ENCODE measurements at regions not wholly inside any gene's neighbourhood (a gene's known extent, or its start where the extent isn't known, plus 50 kb on each side); places are given as distances from the start of the nearest gene placed in this dataset.

- no peak overlapping the region for H3K4ac ChIP-seq (ENCODE audit: low read depth, low read length)
- H2BK5ac ChIP-seq (ENCODE audit: insufficient read length, low read length), result no peak overlapping the region
- H3K4me2 ChIP-seq (ENCODE audit: insufficient read depth, insufficient read length, low read length), result no peak overlapping the region
- no peaks in the 10 kb centered on the region for H3K27me3 ChIP-seq (ENCODE audit: insufficient read depth, low read length)
- no peak overlapping the region for H2BK20ac ChIP-seq (ENCODE audit: low read depth, low read length, poor library complexity, severe bottlenecking)
- H3K36me3 Mint-ChIP-seq (ENCODE audit: insufficient read depth in 1 of 3, low read depth in 3 of 3), result no peaks in the 10 kb centered on the region
- no peak overlapping the region for H2BK12ac ChIP-seq (ENCODE audit: insufficient read length, low read depth, low read length)
- no peak overlapping the region for H3K23ac ChIP-seq (ENCODE audit: insufficient read length, low read depth, low read length)
- no peaks in the 10 kb centered on the region for H3K79me1 ChIP-seq (ENCODE audit: insufficient read depth, low read depth, low read length, poor library complexity, severe bottlenecking)
- DNase-seq, result no peak
- H3K27ac ChIP-seq (ENCODE audit: insufficient read length, low read depth, low read length), result no peak overlapping the region
- H3K18ac ChIP-seq (ENCODE audit: insufficient read length, low read depth, low read length), result no peak overlapping the region
- peaks cover 6% of the 10 kb centered on the region; the same call in 1 of the 2 replicates for H3K4me1 ChIP-seq (ENCODE audit: insufficient read depth, low read length)
- H3K79me2 ChIP-seq (ENCODE audit: insufficient read depth, low read length), result no peaks in the 10 kb centered on the region
- H4K91ac ChIP-seq (ENCODE audit: insufficient read length, low read depth, low read length), result no peak overlapping the region
- no peak overlapping the region for H2AFZ ChIP-seq (ENCODE audit: low read length)
- no peak overlapping the region for H3K4me3 Mint-ChIP-seq
- peaks cover 4% of the 10 kb centered on the region; the same call in 1 of the 2 replicates for H3K27me3 Mint-ChIP-seq (ENCODE audit: low read depth)
- no peak overlapping the region for H3K14ac ChIP-seq (ENCODE audit: insufficient read depth, low read length)
- no peak overlapping the region for H3T11ph ChIP-seq (ENCODE audit: low read length)
- WGBS (ENCODE audit: extremely low coverage, insufficient read length, low lambda C conversion rate), result no CpG with 5 or more reads among the region's 2 CpGs
- no peak for TF ChIP-seq CTCF (conservative IDR thresholded peaks at IDR 0.05)
- no peaks in the 10 kb centered on the region for H3K23me2 ChIP-seq (ENCODE audit: insufficient read length, low read depth, low read length, poor library complexity, severe bottlenecking)
- no peak overlapping the region for H2AK5ac ChIP-seq (ENCODE audit: insufficient read length, low read length)
- no peak overlapping the region for H4K5ac ChIP-seq (ENCODE audit: insufficient read length, low read depth, low read length)
- no peak overlapping the region for H4K8ac ChIP-seq (replicated peaks; ENCODE audit: insufficient read length, low read depth, low read length)
- no peak overlapping the region for H2BK120ac ChIP-seq (ENCODE audit: low read depth, low read length, poor library complexity, severe bottlenecking)
- peaks cover 15 to 21% of the 10 kb centered on the region in 2 experiments for H3K4me1 Mint-ChIP-seq
- no peak overlapping the region for H3K56ac ChIP-seq (ENCODE audit: insufficient read length, low read depth, low read length)
- H3K9me3 ChIP-seq (ENCODE audit: control insufficient read depth, low read depth, low read length), result no peaks in the 10 kb centered on the region
- H2BK15ac ChIP-seq (ENCODE audit: low read depth, low read length), result no peak overlapping the region
- 0 out of 5 replicates have a peak, but pooled peaks cover 0 to 2% of the 10 kb centered on the region in 2 experiments for H3K9me3 Mint-ChIP-seq
- H4K20me1 ChIP-seq (ENCODE audit: control insufficient read depth, insufficient read depth, insufficient read length), result no peaks in the 10 kb centered on the region
- no peak overlapping the region for H3K9ac ChIP-seq (ENCODE audit: extremely low read depth, insufficient read length, low read length)
- H3K27ac Mint-ChIP-seq, result no peak overlapping the region
These were observed 145.8 kb downstream of the KCNRG start for GRCh38 chr13:50161052-50161451.

All from H9 (cell line).